DMS 273 (cell line): ENCODE measurements at regions not wholly inside any gene's neighbourhood (a gene's known extent, or its start where the extent isn't known, plus 50 kb on each side); places are given as distances from the start of the nearest gene placed in this dataset.
A peak's percentile ranks its signal among the peaks of the same experiment; 100 is the strongest.
"Not testable (repeated sequence)": the region's sequence is repeated elsewhere in the genome, so short reads cannot be mapped to it uniquely, and the experiment has no call there.

Experiments
- DNase-seq: peaks from one replicate; lab custom pipeline; 2025; ENCODE audit not compliant: unreplicated experiment; lab: John Stamatoyannopoulos, UW

- DNase-seq = no peak
Observed at GRCh38 chr4:100657187-100657586, 139.4 kb upstream of the EMCN start.

- DNase-seq = no peak
Observed at GRCh38 chr4:100651499-100652175, 133.8 kb upstream of the EMCN start.

DNA sequence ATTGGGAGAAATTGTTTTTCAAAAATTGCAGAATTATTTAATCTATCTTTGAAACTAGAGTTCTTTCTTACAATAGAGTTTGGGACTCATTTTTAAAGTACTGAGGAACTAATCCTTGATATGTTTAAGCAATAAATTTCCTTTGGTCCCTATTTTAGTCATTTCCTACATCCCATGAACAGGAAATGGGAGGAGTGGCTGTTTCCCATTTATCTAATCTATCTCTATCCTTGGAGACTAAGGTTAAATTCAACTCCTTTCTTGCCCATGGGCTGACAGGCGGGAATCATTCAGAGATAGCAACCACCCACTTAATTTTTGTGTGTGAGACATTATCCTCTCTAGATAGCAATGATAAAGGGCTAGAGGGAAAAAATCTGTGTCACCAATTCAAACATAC, 131.6 kb upstream of the EMCN start:
- DNase-seq = no peak

DNA sequence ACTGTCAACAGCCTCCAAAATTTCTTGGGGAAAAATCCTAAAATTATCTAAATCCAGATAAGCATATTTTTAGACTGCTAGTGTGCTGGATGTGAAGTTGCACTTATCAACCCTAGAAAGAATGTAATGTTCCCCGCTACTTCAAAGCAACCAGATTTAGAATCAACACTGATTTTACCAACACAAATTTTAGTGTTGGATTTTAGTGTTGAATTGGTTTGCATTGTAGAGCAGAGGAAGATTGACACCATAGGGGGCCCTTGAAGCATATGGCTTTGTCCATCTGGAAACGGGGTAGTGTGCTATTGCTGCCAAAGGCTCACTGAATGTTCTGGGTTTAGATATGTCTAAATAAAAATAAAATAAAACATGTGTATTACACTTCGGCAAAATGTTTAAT, 126.3 kb upstream of the EMCN start:
- DNase-seq = peak; percentile 74

DNA sequence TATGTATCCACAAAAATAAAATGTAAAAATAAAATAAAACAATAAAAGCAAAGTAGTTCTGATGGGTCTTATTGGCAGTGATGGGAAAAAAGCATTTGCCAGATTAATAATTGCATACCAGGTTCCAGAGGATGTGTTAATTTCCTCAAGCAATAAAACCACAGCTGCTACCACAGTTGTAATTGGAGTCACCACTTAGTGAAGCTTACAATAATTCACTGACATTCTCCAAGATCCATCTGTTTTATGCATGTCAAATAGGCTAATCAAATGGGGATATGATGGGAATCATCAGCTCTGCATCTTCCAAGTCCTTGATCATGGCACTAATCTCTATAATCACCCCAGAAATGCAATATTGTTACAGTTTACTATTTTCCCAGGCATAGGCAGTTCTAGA, 123.5 kb upstream of the EMCN start:
- peak; percentile 78 for DNase-seq

GRCh38 chr4:100635899-100636298, 118.1 kb upstream of the EMCN start:
- no peak for DNase-seq

GRCh38 chr4:100633269-100633668, 115.4 kb upstream of the EMCN start:
- no peak for DNase-seq

GRCh38 chr4:100632163-100632562, 114.3 kb upstream of the EMCN start:
- DNase-seq = no peak

DNA sequence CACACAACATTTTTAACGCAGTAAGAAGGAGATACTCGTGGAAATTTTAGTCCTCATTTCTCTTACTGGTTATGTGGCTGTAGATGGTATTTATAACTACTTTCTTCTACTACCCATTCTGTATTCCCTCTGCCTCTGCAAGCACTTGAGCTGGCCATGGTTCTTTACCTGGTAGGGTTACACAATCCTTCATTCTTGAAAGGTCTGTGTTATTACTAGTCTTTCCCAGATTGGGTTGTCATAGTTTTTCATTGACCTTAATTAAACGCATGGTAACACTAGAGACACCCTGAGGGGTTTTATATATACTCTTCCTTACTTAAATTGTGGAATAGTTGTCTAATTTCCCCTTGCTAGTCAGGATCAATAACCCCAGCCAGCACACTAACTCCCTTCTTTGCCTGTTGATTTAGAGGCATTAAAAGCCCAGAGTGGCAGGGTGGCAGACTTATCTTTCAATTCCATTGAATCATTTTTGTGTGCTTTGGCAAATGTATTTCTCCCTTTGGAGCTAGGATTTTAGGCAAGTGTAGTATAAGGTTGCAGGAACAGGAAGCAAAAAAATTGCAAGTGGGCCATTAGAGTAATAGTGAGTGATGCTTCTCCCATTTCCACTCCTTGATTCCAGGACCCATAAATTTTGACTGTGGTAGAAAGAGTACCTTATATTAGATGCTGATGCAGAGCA, 113.6 kb upstream of the EMCN start:
- no peak for DNase-seq

DNA sequence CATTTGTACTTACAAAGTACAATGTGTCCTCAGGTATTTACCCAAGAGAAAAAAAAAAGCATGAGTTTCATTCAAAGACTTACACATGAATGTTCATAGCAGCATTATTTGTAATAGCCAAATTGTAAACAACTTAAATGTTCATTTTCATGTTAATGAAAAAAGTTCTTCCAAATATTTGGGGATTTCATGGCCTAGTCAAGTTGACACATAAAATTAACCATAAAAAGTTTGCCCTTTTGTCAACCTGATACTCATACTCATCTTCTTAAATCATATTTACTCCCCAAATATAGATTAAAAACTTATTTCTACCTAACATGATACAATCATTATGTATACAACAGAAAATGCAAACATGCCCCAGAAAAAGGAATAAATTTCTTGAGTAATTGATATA, 112.5 kb upstream of the EMCN start:
- no peak for DNase-seq

GRCh38 chr4:100609810-100610209, 92.0 kb upstream of the EMCN start:
- DNase-seq = no peak

DNA sequence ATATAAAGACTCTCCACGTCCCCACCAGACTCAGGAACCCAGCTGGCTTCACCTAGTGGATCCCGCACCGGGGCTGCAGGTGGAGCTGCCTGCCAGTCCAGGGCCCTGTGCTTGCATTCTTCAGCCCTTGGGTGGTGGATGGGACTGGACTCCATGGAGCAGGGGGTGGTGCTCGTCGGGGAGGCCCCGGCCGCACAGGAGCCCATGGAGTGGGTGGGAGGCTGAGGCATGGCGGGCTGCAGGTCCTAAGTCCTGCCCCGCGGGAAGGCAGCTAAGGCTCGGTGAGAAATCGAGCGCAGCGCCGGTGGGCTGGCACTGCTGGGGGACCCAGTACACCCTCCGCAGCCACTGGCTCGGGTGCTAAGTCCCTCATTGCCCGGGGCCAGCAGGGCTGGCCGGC, 90.8 kb upstream of the EMCN start:
- not testable (repeated sequence) for DNase-seq

DNA sequence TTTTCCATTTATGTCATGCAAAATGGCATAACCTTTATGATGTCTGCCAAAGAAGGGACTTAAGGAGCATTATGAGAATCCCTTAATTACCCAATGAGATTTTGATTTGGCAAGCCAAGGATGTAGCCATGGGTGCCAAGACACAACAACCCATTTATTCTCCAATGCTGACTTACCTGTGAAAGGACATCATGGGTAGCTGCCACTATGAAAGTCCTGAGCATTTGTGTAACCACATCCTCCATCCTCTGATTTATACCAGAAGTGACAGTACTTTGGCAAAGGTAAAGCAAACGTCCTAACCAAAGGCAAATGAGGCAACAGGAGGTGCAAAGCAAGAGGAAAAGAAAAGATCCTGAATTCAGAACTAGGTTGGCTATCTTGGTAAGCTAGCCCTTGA, 87.3 kb upstream of the EMCN start:
- DNase-seq = no peak

- no peak for DNase-seq
Observed at GRCh38 chr4:100593935-100594334, 76.1 kb upstream of the EMCN start.

DNA sequence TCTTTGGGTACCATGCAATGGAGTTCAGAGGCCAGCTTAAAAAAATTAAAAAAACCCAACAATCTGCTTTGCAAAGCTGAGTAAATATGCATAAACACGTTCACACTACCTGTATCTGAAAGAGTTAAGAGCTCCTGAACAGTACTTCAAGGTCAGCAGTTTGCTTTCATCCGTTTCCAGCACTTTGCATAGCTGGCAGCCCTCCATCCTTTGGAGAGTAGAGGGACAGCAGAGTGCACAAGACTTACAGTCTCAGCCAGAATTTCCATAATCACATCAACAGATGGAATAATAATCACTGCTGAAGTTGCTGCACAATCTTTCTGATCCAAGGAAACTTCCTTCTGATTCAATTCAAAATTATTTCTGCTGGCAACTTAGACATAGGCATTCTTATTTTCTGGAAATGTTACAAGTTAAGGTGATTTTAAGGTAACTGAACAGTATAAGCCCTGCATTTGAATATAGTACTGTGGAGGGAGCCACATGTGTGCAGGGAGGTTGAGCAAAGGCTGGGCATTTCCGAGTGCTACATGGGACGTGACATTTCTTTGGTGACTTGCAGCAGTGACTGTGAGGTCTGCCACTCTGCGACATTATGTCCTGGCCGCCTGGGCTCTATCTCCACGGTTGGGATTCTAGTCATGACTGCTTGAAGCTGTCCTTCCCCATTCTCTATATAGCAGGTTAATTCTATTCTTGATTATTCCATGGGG, 73.5 kb upstream of the EMCN start:
- DNase-seq = peak; percentile 77

DNA sequence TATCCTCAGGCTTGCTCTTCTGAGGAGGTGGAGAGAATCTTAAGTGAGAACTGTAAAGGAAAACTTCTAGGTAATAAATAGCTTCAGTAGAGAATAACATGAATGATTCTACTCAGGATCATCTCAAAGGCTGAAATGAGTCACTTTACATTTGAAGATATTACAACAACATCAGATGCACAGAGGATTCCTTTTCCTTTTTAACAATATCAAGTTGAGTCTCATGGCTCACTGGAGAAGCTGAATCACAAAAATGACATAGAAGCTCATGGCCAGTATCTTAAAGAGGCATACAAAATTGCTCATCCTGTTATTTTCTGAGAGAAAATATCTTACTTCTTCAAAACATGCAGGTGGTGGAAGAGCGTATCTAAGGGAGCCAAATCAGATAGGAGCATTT, 72.5 kb upstream of the EMCN start:
- DNase-seq = no peak

DNA sequence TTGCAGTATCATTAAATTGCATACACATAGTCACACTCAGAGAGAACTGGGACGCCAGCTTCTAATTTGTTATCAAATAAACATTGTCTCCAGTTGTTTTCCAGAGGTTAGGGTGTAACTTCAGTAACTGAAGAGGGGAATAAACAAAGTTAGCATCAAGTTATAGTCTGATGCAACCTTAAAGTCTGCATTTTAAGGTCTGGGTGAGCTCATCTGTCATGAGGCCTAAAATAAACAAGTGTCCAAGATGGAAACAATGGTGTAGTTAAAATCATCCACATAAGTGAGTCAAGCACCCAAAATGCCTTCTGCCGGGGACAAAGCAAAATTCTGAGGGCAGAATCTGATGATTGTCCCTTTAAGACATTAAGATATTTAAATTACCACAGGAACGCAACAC, 70.3 kb upstream of the EMCN start:
- no peak for DNase-seq

GRCh38 chr4:100582146-100582545, 64.3 kb upstream of the EMCN start:
- DNase-seq = no peak

- no peak for DNase-seq
Observed at GRCh38 chr4:100581337-100581736, 63.5 kb upstream of the EMCN start.

- no peak for DNase-seq
Observed at GRCh38 chr4:100576570-100576969, 58.7 kb upstream of the EMCN start.

DNA sequence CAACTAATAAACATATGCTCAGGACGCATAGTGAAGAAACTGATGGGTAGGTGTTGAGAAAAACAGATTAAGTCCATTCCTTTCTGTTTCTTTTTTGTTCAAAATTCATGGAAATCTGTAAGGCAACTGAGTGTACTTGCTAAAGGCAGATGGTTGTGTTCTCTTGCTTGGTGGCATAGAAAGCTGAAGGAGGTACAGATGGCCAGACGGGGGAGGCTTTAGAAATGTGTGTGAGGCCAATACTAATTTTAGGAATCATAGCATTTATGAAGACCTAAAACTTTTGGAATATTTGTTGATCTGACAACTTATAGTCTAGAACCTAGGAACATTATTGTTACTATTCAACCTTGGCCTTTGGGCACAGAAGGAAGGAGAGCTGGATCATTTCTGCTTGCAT, 56.8 kb upstream of the EMCN start:
- DNase-seq = peak; percentile 5

- DNase-seq = no peak
Observed at GRCh38 chr4:100569196-100569595, 51.4 kb upstream of the EMCN start.
